LNCAP (cell line): ENCODE measurements at regions not wholly inside any gene's neighbourhood (a gene's known extent, or its start where the extent isn't known, plus 50 kb on each side); places are given as distances from the start of the nearest gene placed in this dataset.

Experiments
- TF ChIP-seq, protein P1 (sequence below): fragments of 450-650 bp; IDR thresholded peaks from 2 replicates; pipeline ENCODE4 v1.5.1; 2017; ENCODE audit warnings: mild to moderate bottlenecking

DNA sequence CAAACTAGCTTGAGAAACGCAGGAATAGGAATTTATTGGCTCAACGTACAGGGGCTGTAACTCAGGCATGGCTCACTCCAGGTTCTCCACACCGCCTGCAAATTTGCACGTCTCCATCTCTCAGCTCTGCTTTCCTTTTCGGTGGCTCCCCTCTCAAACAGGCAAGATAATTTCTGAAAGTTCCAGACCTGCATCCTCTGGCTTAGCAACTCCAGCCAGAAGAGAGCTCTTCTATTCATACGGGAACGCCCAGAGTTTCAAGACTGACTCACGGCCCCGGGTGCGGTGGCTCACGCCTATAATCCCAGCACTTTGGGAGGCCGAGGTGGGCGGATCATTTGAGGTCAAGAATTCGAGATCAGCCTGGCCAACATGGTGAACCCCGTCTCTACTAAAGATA lies 139.7 kb upstream of the BNIP2 start:
- TF ChIP-seq, protein P1, sequence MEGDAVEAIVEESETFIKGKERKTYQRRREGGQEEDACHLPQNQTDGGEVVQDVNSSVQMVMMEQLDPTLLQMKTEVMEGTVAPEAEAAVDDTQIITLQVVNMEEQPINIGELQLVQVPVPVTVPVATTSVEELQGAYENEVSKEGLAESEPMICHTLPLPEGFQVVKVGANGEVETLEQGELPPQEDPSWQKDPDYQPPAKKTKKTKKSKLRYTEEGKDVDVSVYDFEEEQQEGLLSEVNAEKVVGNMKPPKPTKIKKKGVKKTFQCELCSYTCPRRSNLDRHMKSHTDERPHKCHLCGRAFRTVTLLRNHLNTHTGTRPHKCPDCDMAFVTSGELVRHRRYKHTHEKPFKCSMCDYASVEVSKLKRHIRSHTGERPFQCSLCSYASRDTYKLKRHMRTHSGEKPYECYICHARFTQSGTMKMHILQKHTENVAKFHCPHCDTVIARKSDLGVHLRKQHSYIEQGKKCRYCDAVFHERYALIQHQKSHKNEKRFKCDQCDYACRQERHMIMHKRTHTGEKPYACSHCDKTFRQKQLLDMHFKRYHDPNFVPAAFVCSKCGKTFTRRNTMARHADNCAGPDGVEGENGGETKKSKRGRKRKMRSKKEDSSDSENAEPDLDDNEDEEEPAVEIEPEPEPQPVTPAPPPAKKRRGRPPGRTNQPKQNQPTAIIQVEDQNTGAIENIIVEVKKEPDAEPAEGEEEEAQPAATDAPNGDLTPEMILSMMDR: no peak

GRCh38 chr15:59828263-59828662 lies 139.1 kb upstream of the BNIP2 start:
- TF ChIP-seq, protein P1: no peak

GRCh38 chr15:59825901-59826300 lies 136.8 kb upstream of the BNIP2 start:
- TF ChIP-seq, protein P1: no peak

DNA sequence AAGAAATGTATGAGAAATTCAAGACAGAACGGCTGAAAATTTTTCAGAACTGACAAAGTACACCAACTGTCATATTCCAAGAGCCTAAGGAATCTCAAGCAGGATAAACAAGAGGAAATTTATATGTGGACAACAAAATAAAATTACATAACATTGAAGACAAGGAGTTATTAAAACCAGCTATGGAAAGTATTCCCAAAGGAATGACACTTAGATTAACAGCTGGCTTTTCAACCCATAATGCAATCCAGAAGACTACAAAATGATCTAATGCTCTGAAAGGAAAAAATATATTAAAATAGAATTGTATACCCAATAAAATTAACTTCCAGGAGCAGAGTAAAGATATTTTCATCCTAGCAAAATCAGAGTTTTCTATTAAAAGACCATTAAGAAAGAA lies 132.2 kb upstream of the BNIP2 start:
- TF ChIP-seq, protein P1: no peak

- TF ChIP-seq, protein P1: no peak
Observed at GRCh38 chr15:59819092-59819491, 130.0 kb upstream of the BNIP2 start.

GRCh38 chr15:59818336-59818735 lies 129.2 kb upstream of the BNIP2 start:
- TF ChIP-seq, protein P1: no peak

GRCh38 chr15:59817834-59818233 lies 128.7 kb upstream of the BNIP2 start:
- TF ChIP-seq, protein P1: no peak

DNA sequence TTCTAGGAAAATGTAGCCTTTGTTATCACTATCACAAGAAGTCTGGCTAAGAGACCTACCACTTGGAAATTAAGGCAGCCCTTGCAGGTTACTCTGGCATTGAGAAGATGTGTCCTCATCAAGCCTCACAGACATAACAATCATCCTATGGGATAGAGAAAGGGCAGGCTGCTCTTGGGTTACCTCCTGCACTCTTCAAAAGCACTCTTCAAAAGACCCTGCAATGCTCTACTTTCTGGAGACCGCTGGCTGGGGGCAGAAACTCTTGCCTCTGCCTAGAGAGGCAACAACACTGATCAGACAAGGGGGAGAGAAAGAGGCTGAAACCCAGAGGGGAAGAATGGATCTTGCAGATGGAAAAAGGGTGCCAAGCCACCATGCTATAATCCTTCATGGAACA lies 127.9 kb upstream of the BNIP2 start:
- TF ChIP-seq, protein P1: no peak
